ENCODE measurements at regions not wholly inside any gene's neighbourhood (a gene's known extent, or its start where the extent isn't known, plus 50 kb on each side); places are given as distances from the start of the nearest gene placed in this dataset.

DNA sequence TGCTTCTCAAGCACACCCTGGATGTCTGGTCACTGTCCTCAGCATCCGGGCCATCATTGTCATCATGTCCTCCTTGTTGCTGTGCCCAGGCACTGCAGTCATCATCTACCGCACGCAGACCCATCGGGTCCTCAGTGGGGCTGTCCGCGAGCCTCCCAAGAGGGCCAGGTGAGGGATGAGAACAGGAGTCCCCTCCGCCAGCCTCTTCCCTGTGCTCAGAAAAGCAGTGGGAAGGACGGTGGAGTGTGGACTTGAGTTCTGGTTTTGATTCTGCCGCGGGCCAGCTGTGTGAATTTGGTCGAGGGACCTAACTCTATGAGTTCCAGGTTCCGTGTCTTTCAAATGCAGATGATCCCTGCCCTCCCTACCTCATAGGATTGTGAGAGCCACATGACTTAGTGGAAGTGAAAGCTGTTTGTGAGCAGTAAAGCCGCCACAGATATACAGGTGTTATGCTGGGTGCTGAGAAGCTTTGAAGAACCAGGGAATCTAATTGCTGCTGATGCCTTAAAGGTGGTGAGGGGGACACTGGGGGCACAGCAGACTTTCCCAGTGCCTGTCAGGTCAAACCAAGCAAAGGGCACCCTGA lies 122.9 kb upstream of the RAP1B start:
- Histone ChIP-seq H3K4me1 (ENCODE audit: control insufficient read depth, insufficient read depth, low read length, poor library complexity, severe bottlenecking) (peaks cover 8% of the 10 kb centered on the region), H3K36me3 (ENCODE audit: control insufficient read depth, insufficient read depth, low read length) (no peaks in the 10 kb centered on the region), H3K27ac (ENCODE audit: insufficient read depth, low read length, poor library complexity, severe bottlenecking) (no peak overlapping the region), H3K27me3 (ENCODE audit: control insufficient read depth, insufficient read depth, low read length) (peaks cover 3% of the 10 kb centered on the region), H3K9me3 (ENCODE audit: control insufficient read depth in 2 of 2, low read length in 2 of 2) (no peaks in the 10 kb centered on the region), H3K4me3 (ENCODE audit: low read depth, low read length) (no peak overlapping the region)
- no peak overlapping the region for H3K27ac Mint-ChIP-seq
- DNase-seq (no peak), ATAC-seq (ENCODE audit: low read depth in 2 of 2) (no peak)
- H3K9me3 Mint-ChIP-seq = peaks cover 0 to 4% (median 0%) of the 10 kb centered on the region in 7 donors
- H3K27me3 Mint-ChIP-seq = peaks cover 33% of the 10 kb centered on the region
- H3K36me3 Mint-ChIP-seq = peaks cover 3% of the 10 kb centered on the region
- H3K4me1 Mint-ChIP-seq = peaks cover 8 to 17% (median 13%) of the 10 kb centered on the region in 4 donors
- H3K4me3 Mint-ChIP-seq = no peak overlapping the region

GRCh38 chr12:68489273-68489672 lies 121.4 kb upstream of the RAP1B start:
- Mint-ChIP-seq H3K27me3 (peaks cover 33% of the 10 kb centered on the region), H3K9me3 (peaks cover 0 to 4% (median 0%) of the 10 kb centered on the region in 7 donors), H3K36me3 (peaks cover 3% of the 10 kb centered on the region), H3K4me1 (peaks cover 0 to 7% (median 4%) of the 10 kb centered on the region in 4 donors), H3K27ac (no peak overlapping the region), H3K4me3 (no peak overlapping the region)
- DNase-seq = no peak
- ATAC-seq (ENCODE audit: low read depth in 2 of 2) = no peak
- H3K4me3 ChIP-seq (ENCODE audit: low read depth, low read length) = no peak overlapping the region
- H3K4me1 ChIP-seq (ENCODE audit: control insufficient read depth, insufficient read depth, low read length, poor library complexity, severe bottlenecking) = no peaks in the 10 kb centered on the region
- no peak overlapping the region for H3K27ac ChIP-seq (ENCODE audit: insufficient read depth, low read length, poor library complexity, severe bottlenecking)
- H3K27me3 ChIP-seq (ENCODE audit: control insufficient read depth, insufficient read depth, low read length) = peaks cover 3% of the 10 kb centered on the region
- H3K9me3 ChIP-seq (ENCODE audit: control insufficient read depth in 2 of 2, low read length in 2 of 2) = no peaks in the 10 kb centered on the region
- H3K36me3 ChIP-seq (ENCODE audit: control insufficient read depth, insufficient read depth, low read length) = no peaks in the 10 kb centered on the region

- H3K27ac Mint-ChIP-seq = no peak overlapping the region
These were observed 120.2 kb upstream of the RAP1B start for GRCh38 chr12:68490476-68490875.

GRCh38 chr12:68491204-68491960 lies 119.3 kb upstream of the RAP1B start:
- no peak overlapping the region for H3K4me3 ChIP-seq (ENCODE audit: low read depth, low read length)
- H3K27me3 Mint-ChIP-seq = peaks cover 27% of the 10 kb centered on the region
- no peaks in the 10 kb centered on the region for H3K36me3 ChIP-seq (ENCODE audit: control insufficient read depth, insufficient read depth, low read length)
- no peak overlapping the region for H3K27ac Mint-ChIP-seq
- H3K27ac ChIP-seq (ENCODE audit: insufficient read depth, low read length, poor library complexity, severe bottlenecking) = no peak overlapping the region
- H3K27me3 ChIP-seq (ENCODE audit: control insufficient read depth, insufficient read depth, low read length) = peaks cover 3% of the 10 kb centered on the region
- DNase-seq (no peak), ATAC-seq (ENCODE audit: low read depth in 2 of 2) (no peak)
- H3K4me1 ChIP-seq (ENCODE audit: control insufficient read depth, insufficient read depth, low read length, poor library complexity, severe bottlenecking) = no peaks in the 10 kb centered on the region
- H3K4me1 Mint-ChIP-seq = peaks cover 0 to 7% (median 4%) of the 10 kb centered on the region in 4 donors
- no peaks in the 10 kb centered on the region for H3K9me3 ChIP-seq (ENCODE audit: control insufficient read depth in 2 of 2, low read length in 2 of 2)
- H3K4me3 Mint-ChIP-seq = no peak overlapping the region
- H3K9me3 Mint-ChIP-seq = peaks cover 0 to 4% (median 0%) of the 10 kb centered on the region in 7 donors
- H3K36me3 Mint-ChIP-seq = peaks cover 3% of the 10 kb centered on the region

More at GRCh38 chr12:68490476-68490875, 120.2 kb upstream of the RAP1B start:
- H3K4me1 ChIP-seq (ENCODE audit: control insufficient read depth, insufficient read depth, low read length, poor library complexity, severe bottlenecking) = no peaks in the 10 kb centered on the region
- peaks cover 3% of the 10 kb centered on the region for H3K27me3 ChIP-seq (ENCODE audit: control insufficient read depth, insufficient read depth, low read length)
- Mint-ChIP-seq H3K36me3 (peaks cover 3% of the 10 kb centered on the region), H3K9me3 (peaks cover 0 to 4% (median 0%) of the 10 kb centered on the region in 7 donors), H3K27me3 (peaks cover 33% of the 10 kb centered on the region), H3K4me3 (no peak overlapping the region), H3K4me1 (peaks cover 0 to 7% (median 4%) of the 10 kb centered on the region in 4 donors)
- no peak overlapping the region for H3K27ac ChIP-seq (ENCODE audit: insufficient read depth, low read length, poor library complexity, severe bottlenecking)
- no peak for ATAC-seq (ENCODE audit: low read depth in 2 of 2)
- H3K4me3 ChIP-seq (ENCODE audit: low read depth, low read length) = no peak overlapping the region
- no peaks in the 10 kb centered on the region for H3K9me3 ChIP-seq (ENCODE audit: control insufficient read depth in 2 of 2, low read length in 2 of 2)
- no peak for DNase-seq
- H3K36me3 ChIP-seq (ENCODE audit: control insufficient read depth, insufficient read depth, low read length) = no peaks in the 10 kb centered on the region

DNA sequence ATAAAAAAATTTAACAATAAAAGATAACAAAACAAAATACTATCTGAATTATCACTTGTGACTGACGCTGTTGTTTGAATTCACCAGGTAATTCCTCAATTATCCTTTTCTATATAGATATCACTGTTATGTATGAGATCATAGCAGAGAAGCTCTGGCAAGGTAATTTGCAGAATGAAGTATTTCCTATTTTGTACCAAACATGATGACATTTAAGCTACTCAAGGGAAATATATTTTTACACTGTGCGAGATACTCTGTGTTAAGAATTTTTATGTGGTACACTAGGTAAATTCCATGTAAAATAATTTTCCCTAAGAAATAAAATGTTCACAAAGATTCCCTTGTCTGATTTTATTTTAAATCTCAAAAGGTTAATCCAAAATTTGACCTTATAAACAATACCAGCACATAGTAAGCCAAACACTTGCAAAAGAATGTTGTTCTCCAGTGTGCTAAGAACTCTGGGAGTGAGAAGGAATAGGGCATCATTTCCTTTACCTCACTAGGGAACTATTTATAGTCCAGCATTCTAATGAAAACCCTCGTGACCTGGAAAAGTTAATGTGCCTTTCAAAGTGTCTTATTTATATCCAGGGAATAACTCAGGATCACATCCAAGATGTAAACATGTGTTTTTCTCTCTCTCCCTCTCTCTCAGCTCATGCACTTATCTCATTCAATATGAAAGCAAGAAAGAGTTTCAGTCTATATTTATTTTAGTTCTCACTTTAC lies 115.2 kb upstream of the RAP1B start:
- Mint-ChIP-seq H3K4me3 (no peak overlapping the region), H3K4me1 (peaks cover 0 to 15% (median 8%) of the 10 kb centered on the region in 4 donors), H3K27ac (no peak overlapping the region), H3K9me3 (peaks cover 0 to 2% (median 0%) of the 10 kb centered on the region in 7 donors), H3K27me3 (peaks cover 25% of the 10 kb centered on the region), H3K36me3 (peaks cover 1% of the 10 kb centered on the region)
- H3K27me3 ChIP-seq (ENCODE audit: control insufficient read depth, insufficient read depth, low read length) = no peaks in the 10 kb centered on the region
- no peak overlapping the region for H3K4me3 ChIP-seq (ENCODE audit: low read depth, low read length)
- ATAC-seq (ENCODE audit: low read depth in 2 of 2) (no peak), DNase-seq (no peak)
- H3K4me1 ChIP-seq (ENCODE audit: control insufficient read depth, insufficient read depth, low read length, poor library complexity, severe bottlenecking) = peaks cover 4% of the 10 kb centered on the region
- no peaks in the 10 kb centered on the region for H3K9me3 ChIP-seq (ENCODE audit: control insufficient read depth in 2 of 2, low read length in 2 of 2)
- H3K27ac ChIP-seq (ENCODE audit: insufficient read depth, low read length, poor library complexity, severe bottlenecking) = no peak overlapping the region
- H3K36me3 ChIP-seq (ENCODE audit: control insufficient read depth, insufficient read depth, low read length) = no peaks in the 10 kb centered on the region

DNA sequence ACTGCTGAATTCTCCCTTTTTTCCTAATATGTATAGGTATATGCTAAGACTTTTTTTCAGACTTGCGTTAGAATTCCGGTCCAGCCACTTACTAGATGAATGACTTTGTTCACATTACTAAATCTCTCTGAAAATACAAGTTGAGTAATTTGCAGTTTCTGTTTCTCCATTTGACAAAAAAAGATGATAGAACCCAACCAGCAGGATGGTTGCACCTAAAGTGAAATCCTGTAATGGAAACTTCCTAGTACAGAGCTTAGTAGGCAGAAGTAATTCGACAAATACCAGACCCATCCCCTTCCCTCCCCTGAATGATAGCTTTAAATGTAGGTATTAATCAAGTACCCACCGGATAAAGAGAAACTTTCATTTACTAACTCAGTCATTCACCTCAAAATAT lies 113.6 kb upstream of the RAP1B start:
- H3K9me3 Mint-ChIP-seq = peaks cover 0 to 2% (median 0%) of the 10 kb centered on the region in 7 donors
- peaks cover 20% of the 10 kb centered on the region for H3K27me3 Mint-ChIP-seq
- Histone ChIP-seq H3K27me3 (ENCODE audit: control insufficient read depth, insufficient read depth, low read length) (no peaks in the 10 kb centered on the region), H3K4me3 (ENCODE audit: low read depth, low read length) (no peak overlapping the region), H3K27ac (ENCODE audit: insufficient read depth, low read length, poor library complexity, severe bottlenecking) (no peak overlapping the region), H3K4me1 (ENCODE audit: control insufficient read depth, insufficient read depth, low read length, poor library complexity, severe bottlenecking) (peaks cover 4% of the 10 kb centered on the region), H3K36me3 (ENCODE audit: control insufficient read depth, insufficient read depth, low read length) (no peaks in the 10 kb centered on the region), H3K9me3 (ENCODE audit: control insufficient read depth in 2 of 2, low read length in 2 of 2) (no peaks in the 10 kb centered on the region)
- H3K27ac Mint-ChIP-seq = no peak overlapping the region
- DNase-seq = peak in 1 of 3 donors; percentile 25
- peak overlapping the region in 1 of 4 donors; percentile 31 for H3K4me3 Mint-ChIP-seq
- H3K36me3 Mint-ChIP-seq = no peaks in the 10 kb centered on the region
- no peak for ATAC-seq (ENCODE audit: low read depth in 2 of 2)
- peaks cover 0 to 12% (median 8%) of the 10 kb centered on the region in 4 donors for H3K4me1 Mint-ChIP-seq

DNA sequence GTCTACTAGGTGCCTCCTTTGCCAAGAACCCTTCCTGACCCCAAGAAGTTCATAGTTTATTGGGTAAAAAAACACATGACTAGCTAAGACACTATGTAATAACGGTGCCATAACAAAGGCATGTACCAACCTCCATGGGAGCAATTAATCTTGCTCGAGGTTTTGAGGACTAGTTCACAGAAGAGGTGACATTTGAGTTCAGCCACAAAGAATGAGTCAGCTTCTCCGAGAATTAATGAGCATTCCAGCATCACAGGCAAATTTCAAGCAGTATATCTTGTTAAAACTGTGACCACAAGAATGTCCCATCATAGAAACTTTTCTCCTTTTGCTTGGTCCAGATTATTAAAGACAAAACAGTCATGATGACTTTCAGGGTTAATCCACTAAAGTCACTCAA lies 113.0 kb upstream of the RAP1B start:
- peak in 1 of 3 donors; percentile 15 for DNase-seq
- Mint-ChIP-seq H3K27ac (no peak overlapping the region), H3K9me3 (peaks cover 0 to 2% (median 0%) of the 10 kb centered on the region in 7 donors), H3K4me3 (no peak overlapping the region), H3K4me1 (peaks cover 0 to 12% (median 8%) of the 10 kb centered on the region in 4 donors), H3K36me3 (no peaks in the 10 kb centered on the region), H3K27me3 (peaks cover 20% of the 10 kb centered on the region)
- Histone ChIP-seq H3K27ac (ENCODE audit: insufficient read depth, low read length, poor library complexity, severe bottlenecking) (no peak overlapping the region), H3K4me3 (ENCODE audit: low read depth, low read length) (no peak overlapping the region), H3K27me3 (ENCODE audit: control insufficient read depth, insufficient read depth, low read length) (no peaks in the 10 kb centered on the region), H3K4me1 (ENCODE audit: control insufficient read depth, insufficient read depth, low read length, poor library complexity, severe bottlenecking) (peaks cover 4% of the 10 kb centered on the region), H3K36me3 (ENCODE audit: control insufficient read depth, insufficient read depth, low read length) (no peaks in the 10 kb centered on the region), H3K9me3 (ENCODE audit: control insufficient read depth in 2 of 2, low read length in 2 of 2) (no peaks in the 10 kb centered on the region)
- ATAC-seq (ENCODE audit: low read depth in 2 of 2) = no peak

All from CD4-positive, CD25-positive, alpha-beta regulatory T cell (primary cell).